IMR-90 (cell line): ENCODE measurements at regions not wholly inside any gene's neighbourhood (a gene's known extent, or its start where the extent isn't known, plus 50 kb on each side); places are given as distances from the start of the nearest gene placed in this dataset.

Experiments used
- ATAC-seq: fragments of 200-7000 bp; cut with Tn5 transposase; 2 replicates; pipeline ENCODE4 v1.9.1; 2020; ENCODE audit warnings: low read depth, mild to moderate bottlenecking, moderate library complexity
- BruUV-seq: library from RNA; stranded (reverse); fragments of 400-500 nt; replicated peaks from 2 replicates; lab custom pipeline; 2021; lab: Mats Ljungman, UMichigan
- CTCF ChIA-PET: fragments of 300-600 bp; formaldehyde crosslinking; extraction: SDS; loops from one replicate; lab custom pipeline; 2021; ENCODE audit warnings: antibody characterized with exemption; lab: Yijun Ruan, JAX
- POLR2A ChIA-PET: fragments of 300-600 bp; sonication (Branson Sonifier 250); formaldehyde crosslinking; loops from one replicate; lab custom pipeline; 2022; ENCODE audit warnings: antibody characterized with exemption; ENCODE audit not compliant: unreplicated experiment; lab: Charles Lee
- DNase-seq: peaks from one replicate; pipeline ENCODE4 v3.0.0; 2013
- H2AFZ ChIP-seq: replicated peaks from 2 replicates; pipeline ENCODE3; 2013; ENCODE audit warnings: low read length, mild to moderate bottlenecking; ENCODE audit not compliant: poor library complexity
- H2AK5ac ChIP-seq: 2 replicates; pipeline ENCODE4 v1.6.1; 2013; ENCODE audit warnings: low read depth, low read length, inconsistent platforms
- H2AK9ac ChIP-seq: replicated peaks from 2 replicates; pipeline ENCODE3; 2013; ENCODE audit warnings: mild to moderate bottlenecking, low read depth, low read length, moderate library complexity; ENCODE audit not compliant: poor library complexity
- H2BK120ac ChIP-seq: 2 replicates; pipeline ENCODE4 v1.6.1; 2013; ENCODE audit warnings: low read depth, low read length, inconsistent platforms
- H2BK15ac ChIP-seq: 3 replicates; pipeline ENCODE4 v1.6.1; 2013; ENCODE audit warnings: low read depth, low read length, inconsistent platforms
- H2BK20ac ChIP-seq: 2 replicates; pipeline ENCODE4 v1.6.1; 2013; ENCODE audit warnings: low read depth, mild to moderate bottlenecking, inconsistent platforms, low read length, moderate library complexity
- H2BK5ac ChIP-seq: 2 replicates; pipeline ENCODE4 v1.6.1; 2013; ENCODE audit warnings: mild to moderate bottlenecking, low read depth, low read length, inconsistent platforms; ENCODE audit not compliant: poor library complexity, severe bottlenecking
- H3K14ac ChIP-seq: replicated peaks from 2 replicates; pipeline ENCODE4 v1.6.1; 2013; ENCODE audit warnings: low read depth, low read length, inconsistent platforms
- H3K18ac ChIP-seq: 2 replicates; pipeline ENCODE4 v1.6.1; 2013; ENCODE audit warnings: low read depth, low read length, control low read depth
- H3K23ac ChIP-seq: 2 replicates; pipeline ENCODE4 v1.6.1; 2013; ENCODE audit warnings: low read depth, low read length, inconsistent platforms
- H3K27ac ChIP-seq: 2 replicates; pipeline ENCODE4 v1.5.1; 2013; ENCODE audit warnings: mild to moderate bottlenecking, control low read depth, low read length; ENCODE audit not compliant: insufficient read depth
- H3K27me3 ChIP-seq: 2 replicates; pipeline ENCODE4 v1.6.1; 2013; ENCODE audit warnings: low read length; ENCODE audit not compliant: control insufficient read depth, insufficient read depth
- H3K36me3 ChIP-seq: 2 replicates; pipeline ENCODE4 v1.6.1; 2013; ENCODE audit warnings: low read length, mixed read lengths; ENCODE audit not compliant: control insufficient read depth, insufficient read depth
- H3K4ac ChIP-seq: 2 replicates; pipeline ENCODE4 v1.6.1; 2013; ENCODE audit warnings: low read depth, low read length, inconsistent platforms
- H3K4me1 ChIP-seq: 2 replicates; pipeline ENCODE4 v1.6.1; 2013; ENCODE audit warnings: low read length, mixed read lengths; ENCODE audit not compliant: control insufficient read depth, insufficient read depth
- H3K4me2 ChIP-seq: 2 replicates; pipeline ENCODE4 v1.6.1; 2013; ENCODE audit warnings: low read depth, mild to moderate bottlenecking, control low read depth, low read length, moderate library complexity
- H3K4me3 ChIP-seq: 2 replicates; pipeline ENCODE4 v1.5.1; 2013; ENCODE audit warnings: low read depth, mild to moderate bottlenecking, control low read depth, low read length, moderate library complexity; ENCODE audit not compliant: insufficient read depth
- H3K56ac ChIP-seq: 2 replicates; pipeline ENCODE4 v1.6.1; 2013; ENCODE audit warnings: low read length, inconsistent platforms; ENCODE audit not compliant: insufficient read depth; ENCODE audit errors: extremely low read depth
- H3K79me1 ChIP-seq, 2 experiments: 2 replicates each; pipeline ENCODE4 v1.6.1; 2013; ENCODE audit warnings: low read length in 2 of 2, inconsistent platforms in 1 of 2, low read depth in 1 of 2
- H3K9ac ChIP-seq: 2 replicates; pipeline ENCODE4 v1.6.1; 2013; ENCODE audit warnings: low read depth, low read length, control low read depth
- H3K9me1 ChIP-seq: 2 replicates; pipeline ENCODE4 v1.6.1; 2013; ENCODE audit warnings: low read length, inconsistent platforms; ENCODE audit not compliant: insufficient read depth
- H3K9me3 ChIP-seq: 2 replicates; pipeline ENCODE4 v1.6.1; 2013; ENCODE audit warnings: low read length; ENCODE audit not compliant: control insufficient read depth, insufficient read depth
- H4K20me1 ChIP-seq: 2 replicates; pipeline ENCODE4 v1.6.1; 2013; ENCODE audit warnings: low read length, inconsistent platforms; ENCODE audit not compliant: insufficient read depth
- H4K5ac ChIP-seq: 2 replicates; pipeline ENCODE4 v1.6.1; 2013; ENCODE audit warnings: mild to moderate bottlenecking, low read depth, low read length, control low read depth
- H4K8ac ChIP-seq, 2 experiments: 2 replicates each; pipeline ENCODE4 v1.6.1; 2013; ENCODE audit warnings: low read depth in 2 of 2, low read length in 2 of 2, control low read depth in 1 of 2, inconsistent platforms in 1 of 2
- H4K91ac ChIP-seq: 2 replicates; pipeline ENCODE4 v1.6.1; 2013; ENCODE audit warnings: low read depth, low read length, inconsistent platforms; ENCODE audit not compliant: insufficient read depth
- BHLHE40 ChIP-seq: fragments of 150-350 bp; IDR thresholded peaks from 2 replicates; pipeline ENCODE4 v1.6.1; 2016; ENCODE audit warnings: mild to moderate bottlenecking, low read depth, low read length
- CEBPB ChIP-seq: IDR thresholded peaks from 2 replicates; pipeline ENCODE4 v1.6.1; 2012; ENCODE audit warnings: low read depth, low read length, improper control_type of control experiment
- CHD1 ChIP-seq: IDR thresholded peaks from 2 replicates; pipeline ENCODE4 v1.6.1; 2012; ENCODE audit warnings: low read depth, low read length, improper control_type of control experiment
- FOS ChIP-seq: fragments of 150-350 bp; IDR thresholded peaks from 2 replicates; pipeline ENCODE4 v1.6.1; 2016; ENCODE audit warnings: low read depth, low read length
- MAFK ChIP-seq: IDR thresholded peaks from 2 replicates; pipeline ENCODE4 v1.6.1; 2012; ENCODE audit warnings: low read depth, low read length, improper control_type of control experiment
- MXI1 ChIP-seq: IDR thresholded peaks from 2 replicates; pipeline ENCODE4 v1.6.1; 2012; ENCODE audit warnings: low read depth, mild to moderate bottlenecking, low read length, moderate library complexity, borderline replicate concordance
- NFE2L2 ChIP-seq: fragments of 150-350 bp; IDR thresholded peaks from 2 replicates; pipeline ENCODE4 v1.6.1; 2016; ENCODE audit warnings: low read depth, mild to moderate bottlenecking, low read length
- RAD21 ChIP-seq: IDR thresholded peaks from 2 replicates; pipeline ENCODE4 v1.6.1; 2012; ENCODE audit warnings: low read length, improper control_type of control experiment
- RCOR1 ChIP-seq: IDR thresholded peaks from 2 replicates; pipeline ENCODE4 v1.6.1; 2012; ENCODE audit warnings: mild to moderate bottlenecking, low read length, improper control_type of control experiment; ENCODE audit not compliant: insufficient replicate concordance
- RFX5 ChIP-seq: IDR thresholded peaks from 2 replicates; pipeline ENCODE4 v1.8.0; 2012; ENCODE audit warnings: low read depth, mild to moderate bottlenecking, low read length, moderate library complexity
- SMC3 ChIP-seq: fragments of 150-350 bp; IDR thresholded peaks from 2 replicates; pipeline ENCODE4 v1.6.1; 2016; ENCODE audit warnings: low read depth, mild to moderate bottlenecking, antibody characterized with exemption, low read length, moderate library complexity
- WGBS, 2 experiments: methylation state at CpG; one replicate each; pipeline versions ENCODE4 v1.1.5 to v1.1.7; 2013; ENCODE audit warnings: missing lambda C conversion rate in 2 of 2; ENCODE audit not compliant: insufficient read length in 1 of 2; ENCODE audit errors: extremely low coverage in 2 of 2; 5-methylcytosine and 5-hydroxymethylcytosine counted together
- dilution Hi-C: fragments of 300-500 bp; cut with HindIII; formaldehyde crosslinking; loops from one replicate; pipeline ENCODE4 v1.14.3; 2018; ENCODE audit warnings: low sequenced_read_pairs; ENCODE audit not compliant: unreplicated experiment
- in situ Hi-C: fragments of 300-500 bp; cut with MboI; formaldehyde crosslinking; loops from 3 replicates; pipeline ENCODE4 v1.14.3; 2019; ENCODE audit warnings: low sequenced_read_pairs, inconsistent platforms, mixed read lengths
- intact Hi-C: fragments of 100-400 bp; cut with micrococcal nuclease; formaldehyde crosslinking; loops from 2 replicates; pipeline ENCODE4 v1.10.0; 2022
- TF ChIP-seq, protein P1 (sequence below): fragments of 150-350 bp; IDR thresholded peaks from 2 replicates; pipeline ENCODE4 v1.6.1; 2016; ENCODE audit warnings: low read depth, mild to moderate bottlenecking, low read length, moderate library complexity, borderline replicate concordance

DNA sequence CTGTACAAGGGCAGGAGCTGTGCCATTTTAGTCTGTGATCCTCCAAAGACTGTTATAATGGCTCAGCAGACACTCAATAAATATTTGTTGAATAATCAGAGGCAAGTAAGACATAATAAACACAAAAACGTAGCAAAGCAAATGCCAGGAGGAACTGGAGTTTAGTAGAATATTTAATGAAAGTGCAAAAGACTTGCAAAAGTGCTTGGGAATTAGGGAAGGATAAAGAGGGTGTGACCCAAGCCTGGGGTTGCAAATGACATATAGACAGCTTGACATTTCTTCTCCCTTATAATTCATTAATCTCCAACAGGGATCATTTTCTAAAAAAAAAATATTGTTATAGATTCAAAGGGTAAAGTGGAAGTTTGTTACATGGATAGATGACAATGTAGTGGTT lies 212.7 kb upstream of the PGR start:
- no peak for DNase-seq
- in situ Hi-C loops: no loop called here
- Histone ChIP-seq H3K4ac (no peak overlapping the region), H3K36me3 (no peaks in the 10 kb centered on the region), H3K23ac (no peak overlapping the region), H3K79me1 (no peaks in the 10 kb centered on the region), H3K18ac (no peak overlapping the region), H4K20me1 (no peaks in the 10 kb centered on the region), H2BK5ac (no peak overlapping the region), H3K9me3 (no peaks in the 10 kb centered on the region), H3K4me3 (no peak overlapping the region), H2BK15ac (no peak overlapping the region), H2AK9ac (no peak overlapping the region), H2AK5ac (no peak overlapping the region), H2BK120ac (no peak overlapping the region), H3K9me1 (no peaks in the 10 kb centered on the region), H3K9ac (no peak overlapping the region), H3K27me3 (no peaks in the 10 kb centered on the region), H3K56ac (no peak overlapping the region), H4K8ac (no peak overlapping the region), H2BK20ac (no peak overlapping the region), H3K27ac (no peak overlapping the region), H4K91ac (no peak overlapping the region), H3K4me2 (no peak overlapping the region), H4K5ac (no peak overlapping the region), H3K4me1 (no peaks in the 10 kb centered on the region), H2AFZ (no peak overlapping the region), H3K14ac (no peak overlapping the region)
- CTCF ChIA-PET: no interaction called here
- POLR2A ChIA-PET: no interaction called here
- TF ChIP-seq RFX5 (no peak), CEBPB (no peak), NFE2L2 (no peak), BHLHE40 (no peak), RCOR1 (no peak), CHD1 (no peak), FOS (no peak), RAD21 (no peak), MAFK (no peak), SMC3 (no peak), MXI1 (no peak)
- TF ChIP-seq, protein P1, sequence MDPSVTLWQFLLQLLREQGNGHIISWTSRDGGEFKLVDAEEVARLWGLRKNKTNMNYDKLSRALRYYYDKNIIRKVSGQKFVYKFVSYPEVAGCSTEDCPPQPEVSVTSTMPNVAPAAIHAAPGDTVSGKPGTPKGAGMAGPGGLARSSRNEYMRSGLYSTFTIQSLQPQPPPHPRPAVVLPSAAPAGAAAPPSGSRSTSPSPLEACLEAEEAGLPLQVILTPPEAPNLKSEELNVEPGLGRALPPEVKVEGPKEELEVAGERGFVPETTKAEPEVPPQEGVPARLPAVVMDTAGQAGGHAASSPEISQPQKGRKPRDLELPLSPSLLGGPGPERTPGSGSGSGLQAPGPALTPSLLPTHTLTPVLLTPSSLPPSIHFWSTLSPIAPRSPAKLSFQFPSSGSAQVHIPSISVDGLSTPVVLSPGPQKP: no peak
- dilution Hi-C loops: no loop called here
- BruUV-seq: no TSS peak
- no peak for ATAC-seq
- intact Hi-C loops: no loop called here
- WGBS, 2 experiments: no CpG with 5 or more reads among the region's 1 CpG
